Calu3 (cell line): ENCODE measurements at regions not wholly inside any gene's neighbourhood (a gene's known extent, or its start where the extent isn't known, plus 50 kb on each side); places are given as distances from the start of the nearest gene placed in this dataset.

ENCODE experiments used
- BruUV-seq: library from RNA; stranded (reverse); fragments of 400-500 nt; replicated peaks from 2 replicates; lab custom pipeline; 2021; lab: Mats Ljungman, UMichigan
- CTCF ChIA-PET: fragments of 300-600 bp; sonication (Branson Sonifier 250); formaldehyde crosslinking; loops from one replicate; lab custom pipeline; 2022; ENCODE audit warnings: antibody characterized with exemption; lab: Charles Lee
- DNase-seq: peaks from one replicate; pipeline ENCODE4 v3.0.0; 2022
- H3K27ac Mint-ChIP-seq: one replicate; pipeline ENCODE4 v1.8.0; 2022; ENCODE audit warnings: mixed read lengths; ENCODE audit not compliant: unreplicated experiment
- H3K27me3 Mint-ChIP-seq: one replicate; pipeline ENCODE4 v1.8.0; 2022; ENCODE audit warnings: mixed read lengths; ENCODE audit not compliant: unreplicated experiment
- H3K36me3 Mint-ChIP-seq: one replicate; pipeline ENCODE4 v1.8.0; 2022; ENCODE audit warnings: mild to moderate bottlenecking, moderate library complexity, mixed read lengths; ENCODE audit not compliant: insufficient read depth, unreplicated experiment
- H3K4me1 Mint-ChIP-seq: one replicate; pipeline ENCODE4 v1.8.0; 2022; ENCODE audit warnings: mild to moderate bottlenecking, low read depth, mixed read lengths; ENCODE audit not compliant: unreplicated experiment
- H3K4me3 Mint-ChIP-seq: one replicate; pipeline ENCODE4 v1.8.0; 2022; ENCODE audit warnings: mild to moderate bottlenecking, low read depth, moderate library complexity, mixed read lengths; ENCODE audit not compliant: unreplicated experiment
- H3K9me3 Mint-ChIP-seq: one replicate; pipeline ENCODE4 v1.8.0; 2022; ENCODE audit warnings: low read depth, mixed read lengths; ENCODE audit not compliant: unreplicated experiment
- CTCF ChIP-seq: fragments of 200-600 bp; IDR thresholded peaks from one replicate; pipeline ENCODE4 v1.8.0; 2022; ENCODE audit warnings: antibody characterized with exemption; ENCODE audit not compliant: unreplicated experiment
- intact Hi-C: fragments of 100-400 bp; cut with micrococcal nuclease; formaldehyde crosslinking; loops from one replicate; pipeline ENCODE4 v1.10.0; 2022; ENCODE audit not compliant: unreplicated experiment

DNA sequence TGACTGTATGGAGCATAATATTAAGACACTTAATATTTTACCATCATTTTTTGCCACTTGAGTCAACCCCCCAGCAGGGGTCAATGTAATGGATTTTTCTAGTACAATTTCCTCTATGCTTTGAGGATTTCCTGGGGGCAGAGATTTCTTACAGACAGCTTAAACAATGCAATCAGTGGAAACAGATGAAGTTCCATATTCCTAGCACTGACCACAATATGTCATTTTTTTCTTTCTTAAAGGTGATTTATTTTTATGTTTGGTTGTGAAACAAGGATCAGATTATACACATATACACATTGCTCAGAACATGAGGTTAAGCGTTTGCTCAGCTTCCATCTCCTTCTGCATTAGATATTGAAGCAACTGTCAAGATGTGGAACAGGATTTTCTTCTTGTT lies 82.0 kb upstream of the ID4 start:
- Mint-ChIP-seq H3K9me3 (no peaks in the 10 kb centered on the region), H3K27me3 (no peaks in the 10 kb centered on the region), H3K4me3 (no peak overlapping the region), H3K27ac (no peak overlapping the region), H3K4me1 (peaks cover 8% of the 10 kb centered on the region), H3K36me3 (no peaks in the 10 kb centered on the region)
- CTCF ChIA-PET, result no interaction called here
- no peak for DNase-seq
- no peak for TF ChIP-seq CTCF
- intact Hi-C loops, result no loop called here
- BruUV-seq, result no TSS peak

DNA sequence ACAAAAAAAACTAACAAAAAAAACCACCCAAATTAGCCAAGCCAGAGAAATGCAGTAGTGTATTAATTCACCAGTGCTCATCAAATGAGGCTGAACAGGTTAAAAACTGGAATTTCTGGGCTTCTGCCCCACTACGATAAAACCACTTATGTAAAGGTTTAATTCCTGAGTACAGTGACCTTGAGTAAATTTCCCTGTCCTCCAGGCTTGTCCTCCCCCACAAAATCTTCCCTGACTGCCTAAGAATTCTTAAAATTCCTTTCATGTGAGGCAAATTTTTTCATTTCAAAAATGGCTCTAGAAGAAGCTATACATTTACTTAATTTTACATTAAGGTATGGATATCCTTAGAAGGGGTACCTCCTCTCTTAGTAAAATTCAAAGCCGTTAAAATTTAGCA lies 80.1 kb upstream of the ID4 start:
- intact Hi-C loops, result no loop called here
- no peak overlapping the region for H3K4me3 Mint-ChIP-seq
- H3K27ac Mint-ChIP-seq, result no peak overlapping the region
- BruUV-seq, result no TSS peak
- DNase-seq, result no peak
- no peak for TF ChIP-seq CTCF
- H3K36me3 Mint-ChIP-seq, result no peaks in the 10 kb centered on the region
- peaks cover 8% of the 10 kb centered on the region for H3K4me1 Mint-ChIP-seq
- no peaks in the 10 kb centered on the region for H3K9me3 Mint-ChIP-seq
- CTCF ChIA-PET, result no interaction called here
- H3K27me3 Mint-ChIP-seq, result no peaks in the 10 kb centered on the region

DNA sequence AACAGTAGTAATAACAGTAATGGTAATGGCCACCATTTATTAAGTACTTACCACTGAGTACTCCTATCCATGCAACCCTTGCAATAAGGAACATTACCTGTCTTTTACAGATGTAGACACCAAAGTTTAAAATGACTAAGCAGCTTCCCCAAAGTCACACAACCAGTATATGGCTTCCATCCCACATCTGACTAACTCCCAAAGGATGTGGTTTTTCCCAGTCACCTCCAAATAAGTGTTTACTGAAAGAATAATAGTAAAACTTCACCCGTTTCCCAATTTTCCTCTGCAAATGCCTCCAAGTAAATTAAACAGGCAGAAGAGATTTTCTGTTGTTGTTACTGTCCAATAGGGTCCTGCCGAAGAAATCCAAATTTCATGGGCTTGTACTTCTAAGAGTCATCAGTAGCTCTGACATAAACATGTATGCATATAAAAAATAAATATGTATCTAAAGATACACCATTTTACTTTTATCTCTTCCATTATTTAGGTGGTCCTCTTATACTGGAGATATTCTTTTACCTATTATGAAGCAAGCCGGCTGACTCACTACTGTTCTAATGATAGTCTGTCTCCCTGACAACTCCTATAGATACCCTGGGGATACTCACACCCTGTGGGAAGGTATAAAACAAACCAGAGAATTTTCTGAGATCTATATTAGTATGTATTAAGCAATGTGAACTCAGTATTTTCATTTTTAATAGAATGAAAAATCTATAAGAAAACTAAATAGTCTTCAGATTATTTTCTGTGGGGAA lies 77.9 kb upstream of the ID4 start:
- DNase-seq, result no peak
- Mint-ChIP-seq H3K4me3 (no peak overlapping the region), H3K27ac (no peak overlapping the region), H3K27me3 (no peaks in the 10 kb centered on the region), H3K36me3 (no peaks in the 10 kb centered on the region), H3K9me3 (no peaks in the 10 kb centered on the region), H3K4me1 (peaks cover 8% of the 10 kb centered on the region)
- CTCF ChIA-PET, result no interaction called here
- intact Hi-C loops, result no loop called here
- no TSS peak for BruUV-seq
- TF ChIP-seq CTCF, result no peak

GRCh38 chr6:19761121-19761520 lies 76.0 kb upstream of the ID4 start:
- no peak overlapping the region for H3K4me3 Mint-ChIP-seq
- TF ChIP-seq CTCF, result no peak

More at GRCh38 chr6:19761121-19761520, 76.0 kb upstream of the ID4 start:
- no TSS peak for BruUV-seq
- intact Hi-C loops, result no loop called here
- Mint-ChIP-seq H3K27ac (no peak overlapping the region), H3K27me3 (no peaks in the 10 kb centered on the region), H3K36me3 (no peaks in the 10 kb centered on the region), H3K4me1 (peaks cover 8% of the 10 kb centered on the region), H3K9me3 (no peaks in the 10 kb centered on the region)
- DNase-seq, result no peak
- CTCF ChIA-PET, result interaction anchor here (1.1 kb wide), 1 partner anchor 38 kb away, joined by 3 read pairs; no protein-coding TSS in a partner anchor
